ENCODE measurements at regions not wholly inside any gene's neighbourhood (a gene's known extent, or its start where the extent isn't known, plus 50 kb on each side); places are given as distances from the start of the nearest gene placed in this dataset.

- TF ChIP-seq CTCF (IDR thresholded peaks at IDR 0.05; ENCODE audit: insufficient read depth in 1 of 2, low read depth in 1 of 2, low read length in 1 of 2, severe bottlenecking in 1 of 2, unreplicated experiment in 1 of 2): no peak
- no peaks in the 10 kb centered on the region for H3K4me1 ChIP-seq
- no peak overlapping the region for H3K27ac Mint-ChIP-seq (ENCODE audit: unreplicated experiment)
- no peaks in the 10 kb centered on the region for H3K9me3 Mint-ChIP-seq (ENCODE audit: unreplicated experiment)
- no peak for DNase-seq
- H3K4me3 Mint-ChIP-seq (ENCODE audit: unreplicated experiment): no peak overlapping the region
- POLR2A ChIA-PET: no interaction called here
- H3K27me3 Mint-ChIP-seq (ENCODE audit: insufficient read depth, unreplicated experiment): peaks cover 10% of the 10 kb centered on the region
- no peak overlapping the region for H3K4me3 ChIP-seq (ENCODE audit: low read depth, low read length)
- no TSS peak for BruUV-seq (replicated peaks)
- H3K4me1 Mint-ChIP-seq (ENCODE audit: low read depth, unreplicated experiment): no peaks in the 10 kb centered on the region
- intact Hi-C loops (cut with micrococcal nuclease; ENCODE audit: unreplicated experiment): loop anchor here (10.0 kb wide), 1 partner anchor 246 kb away; no protein-coding TSS in a partner anchor
- H3K27me3 ChIP-seq (replicated peaks; ENCODE audit: control insufficient read depth, insufficient read depth, low read length): no peaks in the 10 kb centered on the region
- CTCF ChIA-PET: no interaction called here
- H3K9me3 ChIP-seq: no peaks in the 10 kb centered on the region
- H3K36me3 ChIP-seq (ENCODE audit: control insufficient read depth, insufficient read depth, low read length): no peaks in the 10 kb centered on the region
- no peaks in the 10 kb centered on the region for H3K36me3 Mint-ChIP-seq (ENCODE audit: insufficient read depth, unreplicated experiment)
Observed at GRCh38 chr4:24168658-24169057, 278.8 kb upstream of the PPARGC1A start.

- peaks cover 5% of the 10 kb centered on the region for H3K9me3 Mint-ChIP-seq (ENCODE audit: unreplicated experiment)
- H3K9me3 ChIP-seq: no peaks in the 10 kb centered on the region
- intact Hi-C loops (cut with micrococcal nuclease; ENCODE audit: unreplicated experiment): loop anchor here (10.0 kb wide), 1 partner anchor 248 kb away; no protein-coding TSS in a partner anchor
Observed at GRCh38 chr4:24166501-24166900, 276.7 kb upstream of the PPARGC1A start.

GRCh38 chr4:24164797-24165196 is 274.9 kb upstream of the PPARGC1A start:
- H3K27ac Mint-ChIP-seq (ENCODE audit: unreplicated experiment): no peak overlapping the region
- Histone ChIP-seq H3K4me3 (ENCODE audit: low read depth, low read length) (no peak overlapping the region), H3K9me3 (no peaks in the 10 kb centered on the region), H3K36me3 (ENCODE audit: control insufficient read depth, insufficient read depth, low read length) (no peaks in the 10 kb centered on the region), H3K4me1 (no peaks in the 10 kb centered on the region), H3K27me3 (replicated peaks; ENCODE audit: control insufficient read depth, insufficient read depth, low read length) (no peaks in the 10 kb centered on the region)
- DNase-seq: no peak
- H3K4me1 Mint-ChIP-seq (ENCODE audit: low read depth, unreplicated experiment): no peaks in the 10 kb centered on the region
- H3K4me3 Mint-ChIP-seq (ENCODE audit: unreplicated experiment): no peak overlapping the region
- TF ChIP-seq CTCF (IDR thresholded peaks at IDR 0.05; ENCODE audit: insufficient read depth in 1 of 2, low read depth in 1 of 2, low read length in 1 of 2, severe bottlenecking in 1 of 2, unreplicated experiment in 1 of 2): no peak
- peaks cover 10% of the 10 kb centered on the region for H3K9me3 Mint-ChIP-seq (ENCODE audit: unreplicated experiment)
- H3K36me3 Mint-ChIP-seq (ENCODE audit: insufficient read depth, unreplicated experiment): no peaks in the 10 kb centered on the region
- ChIA-PET POLR2A (no interaction called here), CTCF (no interaction called here)
- BruUV-seq (replicated peaks): no TSS peak
- intact Hi-C loops (cut with micrococcal nuclease; ENCODE audit: unreplicated experiment): loop anchor here (10.0 kb wide), 1 partner anchor 250 kb away; no protein-coding TSS in a partner anchor
- H3K27me3 Mint-ChIP-seq (ENCODE audit: insufficient read depth, unreplicated experiment): peaks cover 14% of the 10 kb centered on the region

More at GRCh38 chr4:24166501-24166900, 276.7 kb upstream of the PPARGC1A start:
- no peak for TF ChIP-seq CTCF (IDR thresholded peaks at IDR 0.05; ENCODE audit: insufficient read depth in 1 of 2, low read depth in 1 of 2, low read length in 1 of 2, severe bottlenecking in 1 of 2, unreplicated experiment in 1 of 2)
- Mint-ChIP-seq H3K4me1 (ENCODE audit: low read depth, unreplicated experiment) (no peaks in the 10 kb centered on the region), H3K36me3 (ENCODE audit: insufficient read depth, unreplicated experiment) (no peaks in the 10 kb centered on the region), H3K4me3 (ENCODE audit: unreplicated experiment) (no peak overlapping the region), H3K27me3 (ENCODE audit: insufficient read depth, unreplicated experiment) (peaks cover 11% of the 10 kb centered on the region), H3K27ac (ENCODE audit: unreplicated experiment) (no peak overlapping the region)
- Histone ChIP-seq H3K4me1 (no peaks in the 10 kb centered on the region), H3K36me3 (ENCODE audit: control insufficient read depth, insufficient read depth, low read length) (no peaks in the 10 kb centered on the region), H3K4me3 (ENCODE audit: low read depth, low read length) (no peak overlapping the region), H3K27me3 (replicated peaks; ENCODE audit: control insufficient read depth, insufficient read depth, low read length) (no peaks in the 10 kb centered on the region)
- no peak for DNase-seq
- CTCF ChIA-PET: no interaction called here
- BruUV-seq (replicated peaks): no TSS peak
- POLR2A ChIA-PET: no interaction called here
